ENCODE measurements at regions not wholly inside any gene's neighbourhood (a gene's known extent, or its start where the extent isn't known, plus 50 kb on each side); places are given as distances from the start of the nearest gene placed in this dataset.

- no peak for ATAC-seq
Observed at GRCh38 chr20:39719293-39719692, 757.1 kb downstream of the DHX35 start.

GRCh38 chr20:39717936-39718335, 755.8 kb downstream of the DHX35 start:
- Histone ChIP-seq H3K9me3 (no peaks in the 10 kb centered on the region), H3K4me3 (no peak overlapping the region), H3K4me1 (peaks cover 0 to 3% (median 0%) of the 10 kb centered on the region in 12 donors), H3K27me3 (no peaks in the 10 kb centered on the region), H3K27ac (no peak overlapping the region), H3K36me3 (no peaks in the 10 kb centered on the region)
- WGBS, 4 donors = 78 to 89% (median 87%) methylated on average over 4 to 5 of the region's 5 CpGs
- no peak for DNase-seq
- TF ChIP-seq POLR2A (IDR thresholded peaks at IDR 0.05) (no peak), CTCF (IDR thresholded peaks at IDR 0.05) (no peak)
- ATAC-seq = no peak
- intact Hi-C loops (cut with DNase I) = no loop called here

More at GRCh38 chr20:39719293-39719692, 757.1 kb downstream of the DHX35 start:
- Histone ChIP-seq H3K4me3 (no peak overlapping the region), H3K36me3 (no peaks in the 10 kb centered on the region), H3K9me3 (no peaks in the 10 kb centered on the region), H3K27me3 (no peaks in the 10 kb centered on the region), H3K27ac (no peak overlapping the region), H3K4me1 (peaks cover 0 to 5% (median 0%) of the 10 kb centered on the region in 12 donors)
- intact Hi-C loops (cut with DNase I) = no loop called here
- no peak for DNase-seq
- TF ChIP-seq CTCF (IDR thresholded peaks at IDR 0.05) = no peak
- no peak for TF ChIP-seq POLR2A (IDR thresholded peaks at IDR 0.05)
- WGBS, 4 donors = 93 to 100% (median 97%) methylated on average over 2 of the region's 2 CpGs

- ATAC-seq (no peak), DNase-seq (no peak)
- TF ChIP-seq CTCF (IDR thresholded peaks at IDR 0.05) (no peak), POLR2A (IDR thresholded peaks at IDR 0.05) (no peak)
- intact Hi-C loops (cut with DNase I) = no loop called here
- Histone ChIP-seq H3K36me3 (no peaks in the 10 kb centered on the region), H3K4me1 (no peaks in the 10 kb centered on the region), H3K4me3 (no peak overlapping the region), H3K27ac (no peak overlapping the region), H3K27me3 (no peaks in the 10 kb centered on the region), H3K9me3 (no peaks in the 10 kb centered on the region)
- 40 to 72% (median 59%) methylated on average over 1 of the region's 1 CpG for WGBS, 4 donors
Observed at GRCh38 chr20:39716796-39717341, 754.7 kb downstream of the DHX35 start.

GRCh38 chr20:39713076-39713840, 751.1 kb downstream of the DHX35 start:
- 85 to 89% (median 87%) methylated on average over 4 of the region's 4 CpGs for WGBS, 4 donors
- no peak for ATAC-seq
- intact Hi-C loops (cut with DNase I) = no loop called here
- Histone ChIP-seq H3K27ac (no peak overlapping the region), H3K9me3 (no peaks in the 10 kb centered on the region), H3K4me3 (no peak overlapping the region), H3K27me3 (no peaks in the 10 kb centered on the region), H3K36me3 (no peaks in the 10 kb centered on the region), H3K4me1 (no peaks in the 10 kb centered on the region)
- TF ChIP-seq CTCF (IDR thresholded peaks at IDR 0.05) (no peak), POLR2A (IDR thresholded peaks at IDR 0.05) (no peak)
- DNase-seq = no peak
